Body of pancreas (tissue), 4 donors: ENCODE measurements at regions not wholly inside any gene's neighbourhood (a gene's known extent, or its start where the extent isn't known, plus 50 kb on each side); places are given as distances from the start of the nearest gene placed in this dataset.

Experiments
- CTCF ChIP-seq, 7 experiments: fragments of 450-650 bp in 4 of 7; fragments of 200-600 bp in 3 of 7; sonication (generic) in 3 of 7; IDR thresholded peaks; one replicate each; pipeline ENCODE4 v1.5.1; 2016 to 2019; ENCODE audit warnings: antibody characterized with exemption in 7 of 7
- POLR2A ChIP-seq, 3 donors: fragments of 450-650 bp; IDR thresholded peaks; one replicate each; pipeline ENCODE4 v1.6.1; 2016; ENCODE audit warnings: antibody characterized with exemption in 3 of 3, mild to moderate bottlenecking in 2 of 3

- TF ChIP-seq CTCF (IDR thresholded peaks at IDR 0.05) (no peak), POLR2A (IDR thresholded peaks at IDR 0.05) (no peak)
Measured at GRCh38 chr21:19553919-19554615, 1150.5 kb upstream of the TMPRSS15 start.
